ENCODE measurements at regions not wholly inside any gene's neighbourhood (a gene's known extent, or its start where the extent isn't known, plus 50 kb on each side); places are given as distances from the start of the nearest gene placed in this dataset.

DNA sequence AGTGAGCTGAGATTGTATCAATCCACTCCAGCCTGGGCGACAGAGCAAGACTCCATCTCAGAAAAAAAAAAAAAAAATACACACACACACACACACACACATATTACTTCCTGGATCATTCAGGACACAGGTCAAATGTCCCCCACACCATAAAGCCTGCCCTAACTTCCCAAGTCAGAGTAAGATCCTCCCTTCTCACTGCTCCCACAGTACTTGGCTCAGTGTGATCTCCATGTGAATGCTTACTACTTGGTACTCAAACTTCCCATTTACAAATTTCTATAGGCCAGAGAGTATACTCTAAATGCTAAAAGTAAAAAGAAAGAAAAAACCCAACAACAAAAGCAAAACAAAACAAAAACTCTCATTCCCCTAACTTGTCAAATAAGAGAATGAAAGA lies 386.8 kb downstream of the SLITRK6 start:
- ChIA-PET POLR2A (no interaction called here), RAD21 (ENCODE audit: unreplicated experiment) (no interaction called here), SMC1A (ENCODE audit: uncharacterized antibody, unreplicated experiment) (no interaction called here), CTCF (no interaction called here)
- Histone ChIP-seq H3K79me2 (ENCODE audit: control insufficient read depth, insufficient read depth, low read length) (no peaks in the 10 kb centered on the region), H3K9me3 (replicated peaks; ENCODE audit: control insufficient read depth, insufficient read depth, low read length) (no peaks in the 10 kb centered on the region), H3K9ac (ENCODE audit: control insufficient read depth, insufficient read depth, low read length) (no peak overlapping the region), H3K4me2 (ENCODE audit: control insufficient read depth, insufficient read depth) (no peak overlapping the region), H3K4me3 (no peak overlapping the region), H3K36me3 (ENCODE audit: control insufficient read depth in 2 of 2, insufficient read depth in 2 of 2, low read length in 1 of 2) (no peaks in the 10 kb centered on the region), H4K20me1 (ENCODE audit: control insufficient read depth, insufficient read depth) (no peaks in the 10 kb centered on the region), H3K27ac (ENCODE audit: control insufficient read depth, insufficient read depth) (no peak overlapping the region), H2AFZ (ENCODE audit: control insufficient read depth, low read depth, low read length) (no peak overlapping the region), H3K27me3 (replicated peaks in 1 of 2; ENCODE audit: control insufficient read depth in 2 of 2, insufficient read depth in 2 of 2, low read length in 1 of 2) (no peaks in the 10 kb centered on the region), H3K4me1 (ENCODE audit: control insufficient read depth, insufficient read depth, low read length) (no peaks in the 10 kb centered on the region)
- no peak for TF ChIP-seq JUND (IDR thresholded peaks at IDR 0.05; ENCODE audit: low read depth, low read length)
- TF ChIP-seq LARP7 (IDR thresholded peaks at IDR 0.05), result no peak
- TF ChIP-seq EZH2 (IDR thresholded peaks at IDR 0.05; ENCODE audit: borderline replicate concordance, control insufficient read depth, low read depth, low read length), result no peak
- no peak for TF ChIP-seq STAT1 (conservative IDR thresholded peaks at IDR 0.05)
- no peak for TF ChIP-seq IKZF2 (IDR thresholded peaks at IDR 0.05)
- TF ChIP-seq ZSCAN29 (IDR thresholded peaks at IDR 0.05), result no peak
- TF ChIP-seq SMAD5 (IDR thresholded peaks at IDR 0.05; ENCODE audit: low read depth), result no peak
- TF ChIP-seq CREB1 (IDR thresholded peaks at IDR 0.05; ENCODE audit: low read depth), result no peak
- TF ChIP-seq PAX8 (IDR thresholded peaks at IDR 0.05), result no peak
- no peak for TF ChIP-seq POU2F2 (IDR thresholded peaks at IDR 0.05; ENCODE audit: borderline replicate concordance, low read depth, low read length)
- TF ChIP-seq RB1 (IDR thresholded peaks at IDR 0.05; ENCODE audit: borderline replicate concordance), result no peak
- no peak for TF ChIP-seq SMARCA5 (IDR thresholded peaks at IDR 0.05)
- TF ChIP-seq MEF2B (IDR thresholded peaks at IDR 0.05; ENCODE audit: partially characterized antibody, poor library complexity, severe bottlenecking), result no peak
- no peak for TF ChIP-seq MYB (IDR thresholded peaks at IDR 0.05; ENCODE audit: borderline replicate concordance, low read depth, low read length)
- no peak for TF ChIP-seq POLR2AphosphoS2 (IDR thresholded peaks at IDR 0.05; ENCODE audit: low read depth, low read length)
- TF ChIP-seq, protein P1, sequence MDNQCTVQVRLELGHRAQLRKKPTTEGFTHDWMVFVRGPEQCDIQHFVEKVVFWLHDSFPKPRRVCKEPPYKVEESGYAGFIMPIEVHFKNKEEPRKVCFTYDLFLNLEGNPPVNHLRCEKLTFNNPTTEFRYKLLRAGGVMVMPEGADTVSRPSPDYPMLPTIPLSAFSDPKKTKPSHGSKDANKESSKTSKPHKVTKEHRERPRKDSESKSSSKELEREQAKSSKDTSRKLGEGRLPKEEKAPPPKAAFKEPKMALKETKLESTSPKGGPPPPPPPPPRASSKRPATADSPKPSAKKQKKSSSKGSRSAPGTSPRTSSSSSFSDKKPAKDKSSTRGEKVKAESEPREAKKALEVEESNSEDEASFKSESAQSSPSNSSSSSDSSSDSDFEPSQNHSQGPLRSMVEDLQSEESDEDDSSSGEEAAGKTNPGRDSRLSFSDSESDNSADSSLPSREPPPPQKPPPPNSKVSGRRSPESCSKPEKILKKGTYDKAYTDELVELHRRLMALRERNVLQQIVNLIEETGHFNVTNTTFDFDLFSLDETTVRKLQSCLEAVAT (IDR thresholded peaks at IDR 0.05), result no peak
- TF ChIP-seq SPI1 (IDR thresholded peaks at IDR 0.05; ENCODE audit: borderline replicate concordance, insufficient read depth, low read depth, low read length), result no peak
- no peak for TF ChIP-seq ZNF384 (IDR thresholded peaks at IDR 0.05; ENCODE audit: borderline replicate concordance, low read depth, low read length)
- no peak for TF ChIP-seq E4F1 (IDR thresholded peaks at IDR 0.05; ENCODE audit: borderline replicate concordance, partially characterized antibody)
- DNase-seq (ENCODE audit: low read depth, low spot score) (no peak), FAIRE-seq (no peak), ATAC-seq (no peak)
- in situ Hi-C loops (cut with MboI) (no loop called here), intact Hi-C loops (cut with micrococcal nuclease; ENCODE audit: unreplicated experiment) (no loop called here)
- BruUV-seq (replicated peaks), result no TSS peak
- WGBS (ENCODE audit: insufficient coverage, insufficient replicate concordance, low lambda C conversion rate, missing lambda C conversion rate), result no CpG with 5 or more reads among the region's 1 CpG
